ENCODE measurements at regions not wholly inside any gene's neighbourhood (a gene's known extent, or its start where the extent isn't known, plus 50 kb on each side); places are given as distances from the start of the nearest gene placed in this dataset.

DNA sequence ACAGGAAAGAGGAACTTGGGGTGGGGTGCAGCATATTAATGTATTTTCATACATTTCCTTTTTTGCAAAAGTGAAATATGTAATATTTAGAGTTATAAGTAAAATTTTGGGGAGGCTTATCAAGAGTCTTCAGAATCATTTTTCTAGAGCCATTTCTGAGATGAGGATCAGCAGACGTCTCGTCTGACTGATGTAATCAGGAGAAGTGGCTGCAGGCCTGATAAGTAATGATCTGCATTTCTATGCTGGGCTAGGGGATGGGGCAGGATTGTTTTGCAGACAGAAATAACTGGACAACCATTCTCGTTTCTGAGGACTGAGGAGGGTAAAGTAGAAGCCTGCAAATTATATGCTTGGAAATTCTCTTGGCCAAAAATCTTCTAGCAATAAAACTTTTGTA is 89.2 kb upstream of the ARGLU1 start:
- DNase-seq = no peak
- no peak overlapping the region; a peak in 1 of 7 replicates for H3K27ac Mint-ChIP-seq
- H2BK120ac ChIP-seq (ENCODE audit: low read depth, low read length, poor library complexity, severe bottlenecking) = no peak overlapping the region
- H3K79me2 ChIP-seq (ENCODE audit: insufficient read depth, low read length) = no peaks in the 10 kb centered on the region
- H3K79me1 ChIP-seq (ENCODE audit: insufficient read depth, low read depth, low read length, poor library complexity, severe bottlenecking) = no peaks in the 10 kb centered on the region
- H4K5ac ChIP-seq (ENCODE audit: insufficient read length, low read depth, low read length) = no peak overlapping the region
- H3K27me3 ChIP-seq (ENCODE audit: insufficient read depth, low read length) = no peaks in the 10 kb centered on the region
- no peak overlapping the region for H3K4ac ChIP-seq (ENCODE audit: low read depth, low read length)
- H2BK15ac ChIP-seq (ENCODE audit: low read depth, low read length) = no peak overlapping the region
- no peaks in the 10 kb centered on the region for H3K4me1 ChIP-seq (ENCODE audit: insufficient read depth, low read length)
- H3K18ac ChIP-seq (ENCODE audit: insufficient read length, low read depth, low read length) = no peak overlapping the region
- H3K23ac ChIP-seq (ENCODE audit: insufficient read length, low read depth, low read length) = no peak overlapping the region
- H4K20me1 ChIP-seq (ENCODE audit: control insufficient read depth, insufficient read depth, insufficient read length) = no peaks in the 10 kb centered on the region
- H3K36me3 Mint-ChIP-seq (ENCODE audit: insufficient read depth in 1 of 3, low read depth in 3 of 3) = no peaks in the 10 kb centered on the region; a peak in 1 of 7 replicates
- no peak overlapping the region for H4K8ac ChIP-seq (replicated peaks; ENCODE audit: insufficient read length, low read depth, low read length)
- no peak overlapping the region for H3K9ac ChIP-seq (ENCODE audit: extremely low read depth, insufficient read length, low read length)
- no peak overlapping the region for H2AK5ac ChIP-seq (ENCODE audit: insufficient read length, low read length)
- H3K9me3 Mint-ChIP-seq = no peaks in the 10 kb centered on the region
- H2BK12ac ChIP-seq (ENCODE audit: insufficient read length, low read depth, low read length) = no peak overlapping the region
- no peak overlapping the region for H2BK20ac ChIP-seq (ENCODE audit: low read depth, low read length, poor library complexity, severe bottlenecking)
- H3K9me3 ChIP-seq (ENCODE audit: control insufficient read depth, low read depth, low read length) = no peaks in the 10 kb centered on the region
- TF ChIP-seq, protein P1, sequence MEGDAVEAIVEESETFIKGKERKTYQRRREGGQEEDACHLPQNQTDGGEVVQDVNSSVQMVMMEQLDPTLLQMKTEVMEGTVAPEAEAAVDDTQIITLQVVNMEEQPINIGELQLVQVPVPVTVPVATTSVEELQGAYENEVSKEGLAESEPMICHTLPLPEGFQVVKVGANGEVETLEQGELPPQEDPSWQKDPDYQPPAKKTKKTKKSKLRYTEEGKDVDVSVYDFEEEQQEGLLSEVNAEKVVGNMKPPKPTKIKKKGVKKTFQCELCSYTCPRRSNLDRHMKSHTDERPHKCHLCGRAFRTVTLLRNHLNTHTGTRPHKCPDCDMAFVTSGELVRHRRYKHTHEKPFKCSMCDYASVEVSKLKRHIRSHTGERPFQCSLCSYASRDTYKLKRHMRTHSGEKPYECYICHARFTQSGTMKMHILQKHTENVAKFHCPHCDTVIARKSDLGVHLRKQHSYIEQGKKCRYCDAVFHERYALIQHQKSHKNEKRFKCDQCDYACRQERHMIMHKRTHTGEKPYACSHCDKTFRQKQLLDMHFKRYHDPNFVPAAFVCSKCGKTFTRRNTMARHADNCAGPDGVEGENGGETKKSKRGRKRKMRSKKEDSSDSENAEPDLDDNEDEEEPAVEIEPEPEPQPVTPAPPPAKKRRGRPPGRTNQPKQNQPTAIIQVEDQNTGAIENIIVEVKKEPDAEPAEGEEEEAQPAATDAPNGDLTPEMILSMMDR (conservative IDR thresholded peaks at IDR 0.05) = no peak
- H2AFZ ChIP-seq (ENCODE audit: low read length) = no peak overlapping the region
- no peak overlapping the region for H3K4me3 Mint-ChIP-seq
- H3T11ph ChIP-seq (ENCODE audit: low read length) = no peak overlapping the region
- no peak overlapping the region for H3K27ac ChIP-seq (ENCODE audit: insufficient read length, low read depth, low read length)
- H3K27me3 Mint-ChIP-seq (ENCODE audit: low read depth) = no peaks in the 10 kb centered on the region
- H3K56ac ChIP-seq (ENCODE audit: insufficient read length, low read depth, low read length) = no peak overlapping the region
- no CpG with 5 or more reads among the region's 3 CpGs for WGBS (ENCODE audit: extremely low coverage, insufficient read length, low lambda C conversion rate)
- H3K4me2 ChIP-seq (ENCODE audit: insufficient read depth, insufficient read length, low read length) = no peak overlapping the region
- no peak overlapping the region for H4K91ac ChIP-seq (ENCODE audit: insufficient read length, low read depth, low read length)
- H2BK5ac ChIP-seq (ENCODE audit: insufficient read length, low read length) = no peak overlapping the region
- H3K4me1 Mint-ChIP-seq = peaks cover 7 to 9% of the 10 kb centered on the region in 2 experiments; a peak in 3 of 4 replicates
- H3K14ac ChIP-seq (ENCODE audit: insufficient read depth, low read length) = no peak overlapping the region
- no peaks in the 10 kb centered on the region for H3K23me2 ChIP-seq (ENCODE audit: insufficient read length, low read depth, low read length, poor library complexity, severe bottlenecking)

All from H9 (cell line).